WTC11 (cell line): ENCODE measurements at regions not wholly inside any gene's neighbourhood (a gene's known extent, or its start where the extent isn't known, plus 50 kb on each side); places are given as distances from the start of the nearest gene placed in this dataset.

Experiments
- ATAC-seq: fragments of 200-7000 bp; cut with Tn5 transposase; 2 replicates; pipeline ENCODE4 v1.10.0; 2021; ENCODE audit warnings: mild to moderate bottlenecking, moderate library complexity
- CTCF ChIA-PET: fragments of 300-600 bp; sonication (Branson Sonifier 250); formaldehyde crosslinking; loops from one replicate; lab custom pipeline; 2021; ENCODE audit warnings: antibody characterized with exemption; lab: Charles Lee
- POLR2A ChIA-PET: fragments of 350-600 bp; sonication (Branson Sonifier 250); formaldehyde crosslinking; loops from one replicate; lab custom pipeline; 2021; ENCODE audit warnings: antibody characterized with exemption; lab: Charles Lee
- DNase-seq: peaks from one replicate; pipeline ENCODE4 v3.0.0; 2021; ENCODE audit warnings: low spot score
- H3K27ac Mint-ChIP-seq: 2 replicates; pipeline ENCODE4 v1.8.0; 2021; ENCODE audit warnings: mixed read lengths
- H3K27me3 Mint-ChIP-seq: 2 replicates; pipeline ENCODE4 v1.8.0; 2021; ENCODE audit warnings: low read depth, mild to moderate bottlenecking, moderate library complexity, mixed read lengths
- H3K36me3 Mint-ChIP-seq: 2 replicates; pipeline ENCODE4 v1.8.0; 2021; ENCODE audit warnings: mixed read lengths
- H3K4me1 Mint-ChIP-seq: 2 replicates; pipeline ENCODE4 v1.8.0; 2022; ENCODE audit warnings: mixed read lengths
- H3K4me3 Mint-ChIP-seq: 2 replicates; pipeline ENCODE4 v1.8.0; 2021; ENCODE audit warnings: mild to moderate bottlenecking, moderate library complexity, mixed read lengths
- H3K9me3 Mint-ChIP-seq: 2 replicates; pipeline ENCODE4 v1.8.0; 2021; ENCODE audit warnings: mixed read lengths
- ATF1 ChIP-seq: sonication (generic); formaldehyde crosslinking; IDR thresholded peaks from 2 replicates; pipeline ENCODE4 v1.8.1; 2023; ENCODE audit warnings: mild to moderate bottlenecking, moderate library complexity, missing genetic modification reagents
- CBFB ChIP-seq: sonication (generic); formaldehyde crosslinking; IDR thresholded peaks from 2 replicates; pipeline ENCODE4 v1.8.1; 2022; ENCODE audit warnings: mild to moderate bottlenecking, low read depth, missing genetic modification reagents
- ELF4 ChIP-seq: sonication (generic); formaldehyde crosslinking; IDR thresholded peaks from 2 replicates; pipeline ENCODE4 v1.8.1; 2022; ENCODE audit warnings: low read depth, mild to moderate bottlenecking, moderate library complexity, missing genetic modification reagents
- FOXP1 ChIP-seq: sonication (generic); formaldehyde crosslinking; IDR thresholded peaks from 2 replicates; pipeline ENCODE4 v1.8.0; 2022; ENCODE audit warnings: missing genetic modification reagents, mild to moderate bottlenecking, moderate library complexity, borderline replicate concordance
- GABPB1 ChIP-seq: sonication (generic); formaldehyde crosslinking; IDR thresholded peaks from 2 replicates; pipeline ENCODE4 v1.8.1; 2023; ENCODE audit warnings: mild to moderate bottlenecking, missing genetic modification reagents
- GTF2I ChIP-seq: fragments of 250-450 bp; sonication (Bioruptor Pico); conservative IDR thresholded peaks from 2 replicates; pipeline ENCODE4 v1.4.0; 2021; ENCODE audit warnings: mild to moderate bottlenecking
- JAZF1 ChIP-seq: fragments of 250-450 bp; sonication (Bioruptor Pico); IDR thresholded peaks from 2 replicates; pipeline ENCODE4 v1.9.0; 2021; ENCODE audit warnings: moderate library complexity, mild to moderate bottlenecking, inconsistent platforms
- JUN ChIP-seq: sonication (generic); formaldehyde crosslinking; IDR thresholded peaks from 2 replicates; pipeline ENCODE4 v1.8.0; 2023; ENCODE audit warnings: mild to moderate bottlenecking, missing genetic modification reagents
- ZNF138 ChIP-seq: sonication (generic); formaldehyde crosslinking; conservative IDR thresholded peaks from 2 replicates; pipeline ENCODE4 v1.8.1; 2022; ENCODE audit warnings: mild to moderate bottlenecking, moderate library complexity, missing genetic modification reagents
- ZNF396 ChIP-seq: fragments of 250-450 bp; sonication (Bioruptor Pico); IDR thresholded peaks from 2 replicates; pipeline ENCODE4 v1.8.0; 2021; ENCODE audit warnings: mild to moderate bottlenecking, moderate library complexity, borderline replicate concordance
- TF ChIP-seq, protein P1 (sequence below): fragments of 250-450 bp; sonication (Bioruptor Pico); conservative IDR thresholded peaks from 2 replicates; pipeline ENCODE4 v1.9.0; 2021; ENCODE audit warnings: mild to moderate bottlenecking
- TF ChIP-seq, protein P2 (sequence below): sonication (generic); formaldehyde crosslinking; IDR thresholded peaks from 2 replicates; pipeline ENCODE4 v1.8.1; 2022; ENCODE audit warnings: mild to moderate bottlenecking, moderate library complexity, missing genetic modification reagents
- TF ChIP-seq, protein P3 (sequence below): sonication (generic); formaldehyde crosslinking; IDR thresholded peaks from 2 replicates; pipeline ENCODE4 v1.8.1; 2023; ENCODE audit warnings: mild to moderate bottlenecking, missing genetic modification reagents, moderate library complexity
- TF ChIP-seq, protein P4 (sequence below): sonication (generic); formaldehyde crosslinking; IDR thresholded peaks from 2 replicates; pipeline ENCODE4 v1.8.0; 2022; ENCODE audit warnings: missing genetic modification reagents
- TF ChIP-seq, protein P5 (sequence below): fragments of 250-450 bp; sonication (Bioruptor Pico); IDR thresholded peaks from 2 replicates; pipeline ENCODE4 v1.9.0; 2021; ENCODE audit warnings: mild to moderate bottlenecking
- TF ChIP-seq, protein P6 (sequence below): sonication (generic); formaldehyde crosslinking; IDR thresholded peaks from 2 replicates; pipeline ENCODE4 v1.8.0; 2022; ENCODE audit warnings: mild to moderate bottlenecking, missing genetic modification reagents

DNA sequence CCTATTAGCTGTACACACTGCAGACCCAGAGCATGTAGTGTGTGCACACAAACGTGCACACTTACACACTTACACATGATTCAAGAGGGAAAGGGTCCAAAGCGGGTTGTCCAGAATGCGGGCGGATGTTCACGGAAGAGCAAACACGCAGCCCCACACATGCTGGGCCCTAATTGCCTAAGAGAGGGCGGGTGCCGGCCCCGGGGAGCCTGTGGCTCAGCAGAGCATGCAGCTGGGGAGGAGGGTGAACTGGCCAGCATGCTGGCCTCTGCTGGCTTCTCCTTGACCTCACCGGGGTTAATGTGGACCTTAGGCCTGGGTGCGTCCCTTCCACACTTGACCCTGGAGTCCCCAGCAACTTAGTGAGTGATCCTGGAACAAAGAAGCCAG lies 816.3 kb downstream of the BRD1 start:
- ATAC-seq: no peak

DNA sequence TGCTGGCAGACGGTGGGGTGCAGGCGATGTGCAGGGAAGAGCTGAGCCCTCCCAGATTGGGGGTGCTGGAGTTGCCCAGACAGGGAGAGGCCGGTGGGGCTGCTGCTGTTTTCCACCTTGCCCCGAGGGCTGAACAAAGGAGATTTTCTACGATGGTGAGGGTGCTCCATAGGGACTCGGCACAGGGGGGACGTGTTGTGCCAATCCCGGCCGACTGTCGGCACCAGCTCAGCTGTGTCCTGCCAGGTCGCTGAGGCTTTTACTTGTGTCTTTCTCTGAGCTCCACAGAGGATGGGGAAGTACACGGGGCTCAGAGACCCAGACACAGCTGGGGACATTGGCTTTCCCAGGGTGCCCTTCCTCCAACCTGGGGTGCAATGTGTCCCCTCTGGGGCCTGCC lies 816.8 kb downstream of the BRD1 start:
- DNase-seq: no peak
- CTCF ChIA-PET: interaction anchor here (1.3 to 1.4 kb wide), 2 partner anchors 36 kb away, joined by 3 to 4 read pairs; no protein-coding TSS in a partner anchor

More for the DNA sequence above, 816.3 kb downstream of the BRD1 start:
- Mint-ChIP-seq H3K27ac (no peak overlapping the region), H3K4me3 (no peak overlapping the region), H3K36me3 (no peaks in the 10 kb centered on the region), H3K27me3 (no peaks in the 10 kb centered on the region), H3K9me3 (no peaks in the 10 kb centered on the region), H3K4me1 (no peaks in the 10 kb centered on the region)
- ChIA-PET POLR2A (no interaction called here), CTCF (interaction anchor here (1.3 kb wide), 1 partner anchor 35 kb away, joined by 4 read pairs; no protein-coding TSS in a partner anchor)
- DNase-seq: no peak
- TF ChIP-seq GTF2I (CRISPR knock-in tag) (no peak), ZNF396 (CRISPR knock-in tag) (no peak), ELF4 (CRISPR knock-in tag) (no peak), ATF1 (CRISPR knock-in tag) (no peak), JUN (no peak), CBFB (CRISPR knock-in tag) (no peak), ZNF138 (CRISPR knock-in tag) (no peak), GABPB1 (CRISPR knock-in tag) (no peak)
- TF ChIP-seq, protein P1, sequence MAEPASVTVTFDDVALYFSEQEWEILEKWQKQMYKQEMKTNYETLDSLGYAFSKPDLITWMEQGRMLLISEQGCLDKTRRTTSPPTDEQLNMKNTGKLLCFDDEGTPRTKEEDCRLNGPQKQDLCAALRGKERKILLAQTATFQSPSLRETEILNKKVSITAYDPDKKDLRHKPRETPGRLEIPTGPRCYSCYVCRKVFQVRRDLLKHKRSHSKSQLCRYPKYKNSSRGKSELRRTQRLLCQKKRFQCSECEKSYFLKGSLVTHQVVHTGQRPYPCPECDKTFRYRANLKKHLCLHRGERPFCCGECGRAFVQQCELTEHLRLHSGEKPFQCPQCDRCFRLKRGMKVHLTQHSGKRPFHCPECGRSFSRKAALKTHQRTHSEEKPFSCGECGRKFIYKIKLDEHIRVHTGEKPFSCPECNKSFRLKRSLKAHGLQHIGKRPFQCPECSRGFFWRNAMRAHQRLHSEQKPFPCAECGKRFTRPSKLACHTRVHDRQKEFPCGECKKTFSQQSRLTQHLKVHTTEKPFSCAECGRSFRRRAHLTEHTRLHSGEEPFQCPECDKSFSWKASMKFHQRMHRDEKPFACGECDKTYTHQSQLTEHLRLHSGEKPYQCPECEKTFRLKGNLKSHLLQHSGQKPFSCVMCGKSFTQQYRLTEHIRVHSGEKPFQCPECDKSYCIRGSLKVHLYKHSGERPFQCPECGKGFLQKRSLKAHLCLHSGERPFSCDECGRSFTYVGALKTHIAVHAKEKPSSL (CRISPR knock-in tag): no peak
- TF ChIP-seq, protein P2, sequence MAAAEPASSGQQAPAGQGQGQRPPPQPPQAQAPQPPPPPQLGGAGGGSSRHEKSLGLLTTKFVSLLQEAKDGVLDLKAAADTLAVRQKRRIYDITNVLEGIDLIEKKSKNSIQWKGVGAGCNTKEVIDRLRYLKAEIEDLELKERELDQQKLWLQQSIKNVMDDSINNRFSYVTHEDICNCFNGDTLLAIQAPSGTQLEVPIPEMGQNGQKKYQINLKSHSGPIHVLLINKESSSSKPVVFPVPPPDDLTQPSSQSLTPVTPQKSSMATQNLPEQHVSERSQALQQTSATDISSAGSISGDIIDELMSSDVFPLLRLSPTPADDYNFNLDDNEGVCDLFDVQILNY (CRISPR knock-in tag): no peak
- TF ChIP-seq, protein P3, sequence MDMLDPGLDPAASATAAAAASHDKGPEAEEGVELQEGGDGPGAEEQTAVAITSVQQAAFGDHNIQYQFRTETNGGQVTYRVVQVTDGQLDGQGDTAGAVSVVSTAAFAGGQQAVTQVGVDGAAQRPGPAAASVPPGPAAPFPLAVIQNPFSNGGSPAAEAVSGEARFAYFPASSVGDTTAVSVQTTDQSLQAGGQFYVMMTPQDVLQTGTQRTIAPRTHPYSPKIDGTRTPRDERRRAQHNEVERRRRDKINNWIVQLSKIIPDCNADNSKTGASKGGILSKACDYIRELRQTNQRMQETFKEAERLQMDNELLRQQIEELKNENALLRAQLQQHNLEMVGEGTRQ: no peak
- TF ChIP-seq, protein P4, sequence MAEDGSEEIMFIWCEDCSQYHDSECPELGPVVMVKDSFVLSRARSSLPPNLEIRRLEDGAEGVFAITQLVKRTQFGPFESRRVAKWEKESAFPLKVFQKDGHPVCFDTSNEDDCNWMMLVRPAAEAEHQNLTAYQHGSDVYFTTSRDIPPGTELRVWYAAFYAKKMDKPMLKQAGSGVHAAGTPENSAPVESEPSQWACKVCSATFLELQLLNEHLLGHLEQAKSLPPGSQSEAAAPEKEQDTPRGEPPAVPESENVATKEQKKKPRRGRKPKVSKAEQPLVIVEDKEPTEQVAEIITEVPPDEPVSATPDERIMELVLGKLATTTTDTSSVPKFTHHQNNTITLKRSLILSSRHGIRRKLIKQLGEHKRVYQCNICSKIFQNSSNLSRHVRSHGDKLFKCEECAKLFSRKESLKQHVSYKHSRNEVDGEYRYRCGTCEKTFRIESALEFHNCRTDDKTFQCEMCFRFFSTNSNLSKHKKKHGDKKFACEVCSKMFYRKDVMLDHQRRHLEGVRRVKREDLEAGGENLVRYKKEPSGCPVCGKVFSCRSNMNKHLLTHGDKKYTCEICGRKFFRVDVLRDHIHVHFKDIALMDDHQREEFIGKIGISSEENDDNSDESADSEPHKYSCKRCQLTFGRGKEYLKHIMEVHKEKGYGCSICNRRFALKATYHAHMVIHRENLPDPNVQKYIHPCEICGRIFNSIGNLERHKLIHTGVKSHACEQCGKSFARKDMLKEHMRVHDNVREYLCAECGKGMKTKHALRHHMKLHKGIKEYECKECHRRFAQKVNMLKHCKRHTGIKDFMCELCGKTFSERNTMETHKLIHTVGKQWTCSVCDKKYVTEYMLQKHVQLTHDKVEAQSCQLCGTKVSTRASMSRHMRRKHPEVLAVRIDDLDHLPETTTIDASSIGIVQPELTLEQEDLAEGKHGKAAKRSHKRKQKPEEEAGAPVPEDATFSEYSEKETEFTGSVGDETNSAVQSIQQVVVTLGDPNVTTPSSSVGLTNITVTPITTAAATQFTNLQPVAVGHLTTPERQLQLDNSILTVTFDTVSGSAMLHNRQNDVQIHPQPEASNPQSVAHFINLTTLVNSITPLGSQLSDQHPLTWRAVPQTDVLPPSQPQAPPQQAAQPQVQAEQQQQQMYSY (CRISPR knock-in tag): no peak
- TF ChIP-seq, protein P5, sequence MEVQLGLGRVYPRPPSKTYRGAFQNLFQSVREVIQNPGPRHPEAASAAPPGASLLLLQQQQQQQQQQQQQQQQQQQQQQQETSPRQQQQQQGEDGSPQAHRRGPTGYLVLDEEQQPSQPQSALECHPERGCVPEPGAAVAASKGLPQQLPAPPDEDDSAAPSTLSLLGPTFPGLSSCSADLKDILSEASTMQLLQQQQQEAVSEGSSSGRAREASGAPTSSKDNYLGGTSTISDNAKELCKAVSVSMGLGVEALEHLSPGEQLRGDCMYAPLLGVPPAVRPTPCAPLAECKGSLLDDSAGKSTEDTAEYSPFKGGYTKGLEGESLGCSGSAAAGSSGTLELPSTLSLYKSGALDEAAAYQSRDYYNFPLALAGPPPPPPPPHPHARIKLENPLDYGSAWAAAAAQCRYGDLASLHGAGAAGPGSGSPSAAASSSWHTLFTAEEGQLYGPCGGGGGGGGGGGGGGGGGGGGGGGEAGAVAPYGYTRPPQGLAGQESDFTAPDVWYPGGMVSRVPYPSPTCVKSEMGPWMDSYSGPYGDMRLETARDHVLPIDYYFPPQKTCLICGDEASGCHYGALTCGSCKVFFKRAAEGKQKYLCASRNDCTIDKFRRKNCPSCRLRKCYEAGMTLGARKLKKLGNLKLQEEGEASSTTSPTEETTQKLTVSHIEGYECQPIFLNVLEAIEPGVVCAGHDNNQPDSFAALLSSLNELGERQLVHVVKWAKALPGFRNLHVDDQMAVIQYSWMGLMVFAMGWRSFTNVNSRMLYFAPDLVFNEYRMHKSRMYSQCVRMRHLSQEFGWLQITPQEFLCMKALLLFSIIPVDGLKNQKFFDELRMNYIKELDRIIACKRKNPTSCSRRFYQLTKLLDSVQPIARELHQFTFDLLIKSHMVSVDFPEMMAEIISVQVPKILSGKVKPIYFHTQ: no peak

More for the DNA sequence above, 816.8 kb downstream of the BRD1 start:
- H3K4me3 Mint-ChIP-seq: no peak overlapping the region
- no peaks in the 10 kb centered on the region for H3K9me3 Mint-ChIP-seq
- H3K36me3 Mint-ChIP-seq: no peaks in the 10 kb centered on the region
- no peaks in the 10 kb centered on the region for H3K27me3 Mint-ChIP-seq
- no peak overlapping the region for H3K27ac Mint-ChIP-seq
- H3K4me1 Mint-ChIP-seq: no peaks in the 10 kb centered on the region
- ATAC-seq: no peak
- POLR2A ChIA-PET: no interaction called here
- TF ChIP-seq, protein P1 (CRISPR knock-in tag): no peak
- no peak for TF ChIP-seq FOXP1 (CRISPR knock-in tag)
- TF ChIP-seq, protein P6, sequence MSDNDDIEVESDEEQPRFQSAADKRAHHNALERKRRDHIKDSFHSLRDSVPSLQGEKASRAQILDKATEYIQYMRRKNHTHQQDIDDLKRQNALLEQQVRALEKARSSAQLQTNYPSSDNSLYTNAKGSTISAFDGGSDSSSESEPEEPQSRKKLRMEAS (CRISPR knock-in tag): no peak
- TF ChIP-seq JAZF1 (CRISPR knock-in tag): no peak
- TF ChIP-seq, all 79 proteins: peak for 0
